ENCODE measurements at regions not wholly inside any gene's neighbourhood (a gene's known extent, or its start where the extent isn't known, plus 50 kb on each side); places are given as distances from the start of the nearest gene placed in this dataset.

- peak; percentile 58 for DNase-seq
Observed at GRCh38 chr22:48574776-48575617, 1252.7 kb downstream of the BRD1 start.

GRCh38 chr22:48573766-48574165 is 1253.9 kb downstream of the BRD1 start:
- DNase-seq, result no peak

DNA sequence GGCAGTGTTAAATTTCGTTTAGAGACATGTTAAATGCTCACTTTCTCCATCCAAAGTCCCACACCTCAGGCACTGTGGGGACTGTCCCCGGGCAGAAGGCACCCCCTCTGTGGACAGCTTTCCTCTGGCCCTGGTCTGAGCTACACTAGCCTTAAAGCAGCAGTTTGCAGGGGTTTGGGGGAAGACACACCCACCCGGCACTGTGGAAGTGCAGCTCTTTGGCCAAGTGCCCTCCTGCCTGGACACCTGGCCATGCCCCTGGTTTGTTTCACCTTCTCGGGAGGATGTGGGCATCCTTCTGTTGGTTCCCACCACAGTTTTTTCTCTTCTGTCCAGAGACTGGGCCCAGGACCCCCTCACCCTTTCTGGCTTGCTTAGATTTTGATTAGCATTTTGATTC is 1254.7 kb downstream of the BRD1 start:
- DNase-seq, result no peak

- DNase-seq, result no peak
Observed at GRCh38 chr22:48570912-48571311, 1256.8 kb downstream of the BRD1 start.

DNA sequence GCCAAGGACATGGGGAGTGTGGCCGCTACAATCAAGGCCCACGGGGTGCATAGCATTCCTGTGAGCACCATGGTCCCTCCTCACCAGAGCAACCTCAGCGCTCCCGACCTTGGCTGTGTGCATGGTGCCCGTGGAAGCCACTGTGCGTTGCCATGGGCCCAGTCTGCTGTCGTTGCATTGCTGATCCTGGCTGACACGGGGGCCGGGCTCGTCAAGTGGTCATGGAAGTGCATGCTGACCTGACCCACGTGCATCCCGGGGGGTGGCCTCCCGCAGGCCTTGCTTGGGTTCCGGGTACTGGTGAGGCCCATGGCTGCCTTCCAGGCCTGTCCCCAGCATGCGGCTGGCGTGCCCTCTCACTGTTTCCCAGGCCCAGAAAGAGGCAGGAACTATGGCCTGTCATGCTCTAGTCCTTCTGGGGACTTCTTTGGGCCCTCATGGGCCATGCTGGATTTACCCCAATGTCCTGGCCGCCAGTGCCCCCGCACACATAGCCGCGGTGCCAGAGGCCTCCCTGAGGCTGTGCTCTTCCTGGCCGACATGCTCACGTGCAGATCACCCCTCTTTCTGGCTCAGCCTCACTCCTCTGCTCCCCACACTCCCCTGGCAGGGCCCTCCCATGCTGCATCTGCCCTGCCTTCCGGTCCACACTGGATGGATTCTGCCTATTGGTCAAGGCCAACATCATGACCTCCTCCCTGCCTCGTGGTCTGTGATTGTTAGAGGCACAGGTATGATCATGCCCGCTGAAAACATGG is 1258.0 kb downstream of the BRD1 start:
- no peak for DNase-seq

GRCh38 chr22:48568736-48569330 is 1258.8 kb downstream of the BRD1 start:
- no peak for DNase-seq

- DNase-seq, result peak; percentile 90
Observed at GRCh38 chr22:48567213-48567975, 1260.3 kb downstream of the BRD1 start.

DNA sequence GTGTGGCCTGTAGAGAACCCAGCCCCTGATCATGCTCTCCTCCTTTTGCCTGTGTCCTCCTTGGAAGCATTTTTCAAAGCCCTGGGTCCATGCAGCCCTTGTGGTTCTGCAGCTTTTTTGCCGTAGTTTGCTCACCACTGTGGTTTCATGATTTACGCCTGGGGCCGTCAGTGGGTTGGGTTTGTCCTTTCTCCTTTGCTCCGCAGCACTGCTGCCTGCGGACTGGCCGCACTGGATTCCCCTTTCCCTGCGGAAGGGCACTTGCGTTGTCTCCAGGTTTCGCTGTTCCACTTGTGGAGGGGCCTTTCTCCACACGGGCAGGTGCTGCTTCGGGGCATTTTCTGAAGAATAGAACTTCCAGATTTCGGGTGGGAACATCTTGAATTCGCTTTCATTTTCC is 1260.9 kb downstream of the BRD1 start:
- DNase-seq, result peak; percentile 7

GRCh38 chr22:48565901-48566501 is 1261.7 kb downstream of the BRD1 start:
- no peak for DNase-seq

DNA sequence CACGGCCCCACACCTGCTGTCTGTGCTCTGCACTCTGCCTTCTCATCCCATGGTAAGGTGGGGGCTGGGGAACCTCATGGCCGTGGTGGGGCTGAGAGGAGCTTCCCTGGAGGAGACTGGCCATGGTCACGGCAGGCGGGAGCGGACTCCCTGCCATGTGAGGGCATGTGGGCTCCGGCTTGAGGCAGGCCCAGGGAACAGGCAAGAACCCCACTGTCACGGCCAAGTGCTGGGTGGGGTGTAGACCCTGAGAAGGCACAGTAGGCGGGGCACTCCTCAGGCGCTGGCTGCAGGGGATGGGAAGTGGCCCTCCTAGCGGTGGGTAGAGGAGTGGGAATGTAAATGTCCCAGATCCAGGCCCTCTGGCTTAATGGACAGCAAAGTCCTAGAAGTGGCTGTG is 1262.7 kb downstream of the BRD1 start:
- DNase-seq, result no peak

GRCh38 chr22:48563966-48564330 is 1263.7 kb downstream of the BRD1 start:
- DNase-seq, result no peak

GRCh38 chr22:48563118-48563965 is 1264.3 kb downstream of the BRD1 start:
- no peak for DNase-seq

- DNase-seq, result no peak
Observed at GRCh38 chr22:48561676-48562075, 1266.0 kb downstream of the BRD1 start.

- no peak for DNase-seq
Observed at GRCh38 chr22:48560836-48561235, 1266.8 kb downstream of the BRD1 start.

GRCh38 chr22:48560389-48560751 is 1267.3 kb downstream of the BRD1 start:
- DNase-seq, result no peak

- no peak for DNase-seq
Observed at GRCh38 chr22:48559647-48560388, 1267.9 kb downstream of the BRD1 start.

- no peak for DNase-seq
Observed at GRCh38 chr22:48558606-48559402, 1268.9 kb downstream of the BRD1 start.

GRCh38 chr22:48558016-48558415 is 1269.7 kb downstream of the BRD1 start:
- DNase-seq, result no peak

DNA sequence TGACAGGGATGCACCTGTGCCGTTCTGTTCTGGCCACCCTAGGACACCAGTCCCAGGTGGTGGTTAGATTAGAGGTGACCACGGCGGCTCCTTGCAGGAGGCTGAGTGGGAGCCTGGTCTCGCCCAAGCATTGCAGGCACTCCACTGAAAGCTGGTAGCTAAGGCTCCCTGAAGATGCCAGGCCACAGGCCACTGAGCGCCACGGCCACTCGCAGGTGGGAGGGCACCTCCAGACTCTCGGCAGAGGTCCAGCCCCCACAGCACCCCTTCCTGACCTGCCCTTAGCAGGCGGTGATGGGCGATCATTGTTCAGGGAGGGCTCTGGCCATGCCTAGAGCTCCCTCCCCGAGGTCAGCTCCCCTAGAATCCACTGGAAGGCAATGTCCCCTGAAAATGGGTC is 1270.2 kb downstream of the BRD1 start:
- no peak for DNase-seq

- no peak for DNase-seq
Observed at GRCh38 chr22:48556751-48557150, 1270.9 kb downstream of the BRD1 start.

All from hematopoietic multipotent progenitor cell treated with erythropoietin and hydrocortisone succinate and interleukin-3 and kit ligand, for 6 days (in vitro differentiated cells).